Gastroesophageal sphincter (tissue), 3 donors: ENCODE measurements at regions not wholly inside any gene's neighbourhood (a gene's known extent, or its start where the extent isn't known, plus 50 kb on each side); places are given as distances from the start of the nearest gene placed in this dataset.

Experiments
- POLR2A ChIP-seq, 2 donors: fragments of 450-650 bp; IDR thresholded peaks; one replicate each; pipeline ENCODE4 v1.6.1; 2017; ENCODE audit warnings: antibody characterized with exemption in 2 of 2, mild to moderate bottlenecking in 2 of 2, moderate library complexity in 1 of 2
- POLR2AphosphoS5 ChIP-seq: sonication (generic); formaldehyde crosslinking; IDR thresholded peaks from one replicate; pipeline ENCODE4 v1.6.1; 2017; ENCODE audit warnings: antibody characterized with exemption
- TF ChIP-seq, protein P1 (sequence below), 4 experiments: fragments of 200-600 bp in 2 of 4; fragments of 450-650 bp in 2 of 4; sonication (generic) in 1 of 4; IDR thresholded peaks; one replicate each; pipeline ENCODE4 v1.5.1; 2017 to 2019; ENCODE audit warnings: antibody characterized with exemption in 4 of 4, mild to moderate bottlenecking in 2 of 4, moderate library complexity in 2 of 4

DNA sequence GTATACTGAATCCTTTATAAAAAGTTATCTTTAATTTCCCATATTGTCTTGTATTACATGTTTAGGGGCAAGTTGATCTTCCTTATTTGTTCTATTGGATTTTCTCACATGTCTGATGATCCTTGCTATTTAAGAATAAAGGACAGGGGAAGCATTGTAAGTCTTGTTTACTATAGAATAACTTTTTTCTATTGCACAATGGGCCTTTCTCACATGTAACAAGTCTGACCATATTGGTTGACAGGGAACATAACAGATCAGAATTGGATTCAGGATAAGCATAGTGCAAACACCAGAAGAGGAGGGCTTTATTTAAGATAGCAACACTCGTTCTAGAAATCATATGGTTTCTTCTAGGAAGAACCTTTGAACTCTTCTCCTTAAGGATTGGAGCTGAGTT lies 257.9 kb upstream of the RBMS3 start:
- TF ChIP-seq, protein P1, sequence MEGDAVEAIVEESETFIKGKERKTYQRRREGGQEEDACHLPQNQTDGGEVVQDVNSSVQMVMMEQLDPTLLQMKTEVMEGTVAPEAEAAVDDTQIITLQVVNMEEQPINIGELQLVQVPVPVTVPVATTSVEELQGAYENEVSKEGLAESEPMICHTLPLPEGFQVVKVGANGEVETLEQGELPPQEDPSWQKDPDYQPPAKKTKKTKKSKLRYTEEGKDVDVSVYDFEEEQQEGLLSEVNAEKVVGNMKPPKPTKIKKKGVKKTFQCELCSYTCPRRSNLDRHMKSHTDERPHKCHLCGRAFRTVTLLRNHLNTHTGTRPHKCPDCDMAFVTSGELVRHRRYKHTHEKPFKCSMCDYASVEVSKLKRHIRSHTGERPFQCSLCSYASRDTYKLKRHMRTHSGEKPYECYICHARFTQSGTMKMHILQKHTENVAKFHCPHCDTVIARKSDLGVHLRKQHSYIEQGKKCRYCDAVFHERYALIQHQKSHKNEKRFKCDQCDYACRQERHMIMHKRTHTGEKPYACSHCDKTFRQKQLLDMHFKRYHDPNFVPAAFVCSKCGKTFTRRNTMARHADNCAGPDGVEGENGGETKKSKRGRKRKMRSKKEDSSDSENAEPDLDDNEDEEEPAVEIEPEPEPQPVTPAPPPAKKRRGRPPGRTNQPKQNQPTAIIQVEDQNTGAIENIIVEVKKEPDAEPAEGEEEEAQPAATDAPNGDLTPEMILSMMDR (IDR thresholded peaks at IDR 0.05), result no peak
- TF ChIP-seq POLR2AphosphoS5, result no peak
- TF ChIP-seq POLR2A (IDR thresholded peaks at IDR 0.05), result no peak
